Prostate gland (tissue), 2 donors: ENCODE measurements at regions not wholly inside any gene's neighbourhood (a gene's known extent, or its start where the extent isn't known, plus 50 kb on each side); places are given as distances from the start of the nearest gene placed in this dataset.

Experiments used
- DNase-seq: peaks from one replicate; pipeline ENCODE4 v3.0.0-alpha.2; 2019; ENCODE audit warnings: low spot score
- H3K27ac ChIP-seq, 2 donors: fragments of 200-600 bp; sonication (generic); 2 replicates each; pipeline ENCODE4 v1.5.1; 2017 to 2019
- H3K27me3 ChIP-seq: fragments of 200-600 bp; sonication (generic); replicated peaks from 2 replicates; pipeline ENCODE4 v1.5.1; 2019; ENCODE audit not compliant: insufficient read depth
- H3K36me3 ChIP-seq, 2 donors: fragments of 200-600 bp; sonication (generic); 1 replicate in 1 of 2; 2 replicates in 1 of 2; pipeline versions ENCODE4 v1.5.1 to v1.8.1; 2017 to 2019
- H3K4me1 ChIP-seq: fragments of 200-600 bp; sonication (generic); replicated peaks from 2 replicates; pipeline ENCODE4 v1.5.1; 2019
- H3K4me3 ChIP-seq, 2 donors: fragments of 200-600 bp; sonication (generic); 2 replicates each; pipeline ENCODE4 v1.5.1; 2017 to 2019
- H3K9me3 ChIP-seq: fragments of 200-600 bp; sonication (generic); 2 replicates; pipeline ENCODE4 v1.5.1; 2017
- CTCF ChIP-seq, 4 experiments: fragments of 200-600 bp in 2 of 4; fragments of 450-650 bp in 2 of 4; sonication (generic) in 2 of 4; IDR thresholded peaks; 1 replicate in 3 of 4; 2 replicates in 1 of 4; pipeline ENCODE4 v1.5.1; 2016 to 2019; ENCODE audit warnings: antibody characterized with exemption in 4 of 4, mild to moderate bottlenecking in 2 of 4, moderate library complexity in 2 of 4
- POLR2A ChIP-seq: fragments of 450-650 bp; IDR thresholded peaks from one replicate; pipeline ENCODE4 v1.6.1; 2016; ENCODE audit warnings: antibody characterized with exemption, mild to moderate bottlenecking
- POLR2AphosphoS5 ChIP-seq: sonication (generic); formaldehyde crosslinking; IDR thresholded peaks from one replicate; pipeline ENCODE4 v1.6.1; 2017; ENCODE audit warnings: antibody characterized with exemption
- whole genome bisulfite sequencing: methylation state at CpG from one replicate; pipeline ENCODE4 v1.1.5; 2018; 5-methylcytosine and 5-hydroxymethylcytosine counted together
- intact Hi-C: fragments of 100-400 bp; cut with DNase I; formaldehyde crosslinking; loops from one replicate; pipeline ENCODE4 v1.14.2; 2022

- H3K36me3 ChIP-seq: no peaks in the 10 kb centered on the region
- DNase-seq: no peak
- WGBS: 88% methylated on average over 2 of the region's 2 CpGs
- H3K27ac ChIP-seq: no peak overlapping the region
- TF ChIP-seq CTCF (IDR thresholded peaks at IDR 0.05) (no peak), POLR2A (no peak), POLR2AphosphoS5 (no peak)
- H3K9me3 ChIP-seq: no peaks in the 10 kb centered on the region
- intact Hi-C loops: no loop called here
- H3K4me3 ChIP-seq: no peak overlapping the region
- no peaks in the 10 kb centered on the region for H3K27me3 ChIP-seq
- no peaks in the 10 kb centered on the region for H3K4me1 ChIP-seq
Measured at GRCh38 chr1:73910062-73910461, 287.9 kb downstream of the LRRIQ3 start.

DNA sequence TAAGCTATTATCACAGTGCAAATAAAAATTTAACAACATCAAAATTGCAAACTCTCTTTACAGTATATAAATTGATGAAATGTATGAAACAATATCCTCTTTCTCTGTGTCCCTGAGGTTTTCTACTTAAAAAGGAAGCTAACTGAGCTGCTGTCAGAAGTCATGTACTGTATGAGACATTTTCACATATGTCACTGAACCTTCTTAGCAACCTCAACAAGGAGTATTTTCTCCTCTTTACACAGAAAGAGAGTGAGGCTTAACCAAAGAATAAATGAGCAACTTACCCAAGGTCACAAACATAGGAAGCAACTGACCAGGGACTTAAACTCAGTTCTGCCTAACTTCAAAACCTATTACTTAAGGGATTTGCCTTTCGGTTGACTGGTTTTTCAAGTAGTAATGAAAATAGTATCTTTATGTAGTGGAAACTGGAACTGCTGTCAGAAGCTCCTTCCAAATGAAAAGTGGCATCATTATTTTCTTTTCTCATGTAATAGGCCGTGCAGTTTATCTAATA is 288.9 kb downstream of the LRRIQ3 start:
- Histone ChIP-seq H3K36me3 (no peaks in the 10 kb centered on the region), H3K27me3 (no peaks in the 10 kb centered on the region), H3K4me3 (no peak overlapping the region), H3K4me1 (no peaks in the 10 kb centered on the region), H3K27ac (no peak overlapping the region), H3K9me3 (no peaks in the 10 kb centered on the region)
- TF ChIP-seq POLR2AphosphoS5 (no peak), CTCF (IDR thresholded peaks at IDR 0.05) (no peak), POLR2A (no peak)
- intact Hi-C loops: no loop called here
- no peak for DNase-seq
- WGBS: 74% methylated on average over 2 of the region's 2 CpGs

- Histone ChIP-seq H3K27ac (no peak overlapping the region), H3K4me1 (no peaks in the 10 kb centered on the region), H3K27me3 (no peaks in the 10 kb centered on the region), H3K4me3 (no peak overlapping the region), H3K36me3 (no peaks in the 10 kb centered on the region), H3K9me3 (no peaks in the 10 kb centered on the region)
- intact Hi-C loops: no loop called here
- TF ChIP-seq POLR2A (no peak), CTCF (IDR thresholded peaks at IDR 0.05) (no peak)
- WGBS: 29% methylated on average over 1 of the region's 1 CpG
- DNase-seq: no peak
Measured at GRCh38 chr1:73907051-73907450, 290.9 kb downstream of the LRRIQ3 start.

DNA sequence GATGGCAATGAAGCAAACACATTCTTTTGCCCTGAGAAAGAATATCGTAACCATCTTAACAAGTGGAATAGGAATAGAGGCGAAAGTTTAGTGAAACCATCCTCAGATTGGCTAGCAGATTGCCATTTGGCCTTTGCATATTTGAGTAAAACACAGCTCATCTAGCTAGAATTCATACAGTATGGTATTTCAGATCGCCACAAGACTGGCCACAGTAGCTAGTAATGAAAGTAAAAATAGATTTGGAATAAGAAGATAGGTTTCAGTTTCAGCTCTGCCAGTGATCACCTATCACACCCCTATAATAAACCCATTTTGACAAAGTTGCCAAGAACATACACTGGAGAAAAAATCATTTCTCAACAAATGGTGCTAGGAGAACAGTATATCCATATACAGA is 294.9 kb downstream of the LRRIQ3 start:
- 78% methylated on average over 3 of the region's 3 CpGs for WGBS
- H3K4me1 ChIP-seq: no peaks in the 10 kb centered on the region
- DNase-seq: no peak
- H3K36me3 ChIP-seq: no peaks in the 10 kb centered on the region
- H3K4me3 ChIP-seq: no peak overlapping the region
- H3K27me3 ChIP-seq: no peaks in the 10 kb centered on the region
- TF ChIP-seq POLR2AphosphoS5 (no peak), CTCF (IDR thresholded peaks at IDR 0.05) (no peak), POLR2A (no peak)
- intact Hi-C loops: no loop called here
- H3K27ac ChIP-seq: no peak overlapping the region
- no peaks in the 10 kb centered on the region for H3K9me3 ChIP-seq

DNA sequence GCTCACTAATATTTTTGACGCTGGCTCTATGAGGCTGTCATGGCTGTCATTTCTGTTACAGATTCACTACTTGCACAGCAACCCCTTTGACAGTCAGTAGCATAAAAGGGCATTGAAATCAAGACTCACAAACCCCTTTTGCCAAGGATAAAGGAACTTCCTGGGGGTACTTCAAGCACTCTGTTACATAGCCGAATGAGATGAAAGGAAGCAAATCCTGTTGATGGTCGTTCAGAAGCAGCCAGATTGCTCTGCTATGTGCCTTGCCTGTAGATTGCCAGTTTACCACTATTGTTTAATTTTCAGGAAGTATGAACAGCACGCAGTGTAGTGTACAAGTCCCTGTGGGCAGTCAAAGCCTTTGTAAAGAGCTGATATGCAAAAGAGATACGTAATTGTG is 296.2 kb downstream of the LRRIQ3 start:
- Histone ChIP-seq H3K27me3 (no peaks in the 10 kb centered on the region), H3K9me3 (no peaks in the 10 kb centered on the region), H3K4me1 (no peaks in the 10 kb centered on the region), H3K36me3 (no peaks in the 10 kb centered on the region), H3K27ac (no peak overlapping the region), H3K4me3 (no peak overlapping the region)
- WGBS: 61% methylated on average over 5 of the region's 5 CpGs
- TF ChIP-seq POLR2AphosphoS5 (no peak), CTCF (IDR thresholded peaks at IDR 0.05) (no peak), POLR2A (no peak)
- intact Hi-C loops: no loop called here
- DNase-seq: no peak
